HG02763 (cell line): ENCODE measurements at regions not wholly inside any gene's neighbourhood (a gene's known extent, or its start where the extent isn't known, plus 50 kb on each side); places are given as distances from the start of the nearest gene placed in this dataset.
"Not testable (repeated sequence)": the region's sequence is repeated elsewhere in the genome, so short reads cannot be mapped to it uniquely, and the experiment has no call there.

ENCODE experiments used
- ATAC-seq: cut with Tn5 transposase; IDR thresholded peaks from one replicate; pipeline ENCODE4 v1.9.1; 2021; ENCODE audit warnings: mild to moderate bottlenecking, moderate library complexity; ENCODE audit not compliant: unreplicated experiment

- ATAC-seq: no peak
Observed at GRCh38 chr5:4579679-4580078, 560.5 kb upstream of the ADAMTS16 start.

- no peak for ATAC-seq
Observed at GRCh38 chr5:4580772-4581171, 559.4 kb upstream of the ADAMTS16 start.

- ATAC-seq: no peak
Observed at GRCh38 chr5:4581289-4581688, 558.8 kb upstream of the ADAMTS16 start.

GRCh38 chr5:4584982-4585381 is 555.1 kb upstream of the ADAMTS16 start:
- ATAC-seq: no peak

- no peak for ATAC-seq
Observed at GRCh38 chr5:4613440-4613839, 526.7 kb upstream of the ADAMTS16 start.

- ATAC-seq: no peak
Observed at GRCh38 chr5:4614088-4614487, 526.0 kb upstream of the ADAMTS16 start.

GRCh38 chr5:4615369-4615768 is 524.8 kb upstream of the ADAMTS16 start:
- ATAC-seq: not testable (repeated sequence)

GRCh38 chr5:4625206-4625896 is 514.8 kb upstream of the ADAMTS16 start:
- no peak for ATAC-seq

- no peak for ATAC-seq
Observed at GRCh38 chr5:4627131-4627530, 513.0 kb upstream of the ADAMTS16 start.

GRCh38 chr5:4627929-4628328 is 512.2 kb upstream of the ADAMTS16 start:
- no peak for ATAC-seq

- ATAC-seq: no peak
Observed at GRCh38 chr5:4628645-4629385, 511.3 kb upstream of the ADAMTS16 start.

- ATAC-seq: no peak
Observed at GRCh38 chr5:4630031-4630430, 510.1 kb upstream of the ADAMTS16 start.

- ATAC-seq: no peak
Observed at GRCh38 chr5:4634342-4634741, 505.8 kb upstream of the ADAMTS16 start.

- no peak for ATAC-seq
Observed at GRCh38 chr5:4636378-4636777, 503.8 kb upstream of the ADAMTS16 start.

- no peak for ATAC-seq
Observed at GRCh38 chr5:4639946-4640345, 500.2 kb upstream of the ADAMTS16 start.

- no peak for ATAC-seq
Observed at GRCh38 chr5:4640795-4641194, 499.3 kb upstream of the ADAMTS16 start.

GRCh38 chr5:4642525-4642924 is 497.6 kb upstream of the ADAMTS16 start:
- no peak for ATAC-seq

- ATAC-seq: no peak
Observed at GRCh38 chr5:4643190-4643589, 496.9 kb upstream of the ADAMTS16 start.

GRCh38 chr5:4643960-4644359 is 496.2 kb upstream of the ADAMTS16 start:
- ATAC-seq: no peak

GRCh38 chr5:4646715-4647375 is 493.3 kb upstream of the ADAMTS16 start:
- ATAC-seq: no peak

GRCh38 chr5:4647955-4648354 is 492.2 kb upstream of the ADAMTS16 start:
- ATAC-seq: no peak
